ENCODE measurements at regions not wholly inside any gene's neighbourhood (a gene's known extent, or its start where the extent isn't known, plus 50 kb on each side); places are given as distances from the start of the nearest gene placed in this dataset.
"Not testable (repeated sequence)": the region's sequence is repeated elsewhere in the genome, so short reads cannot be mapped to it uniquely, and the experiment has no call there.

DNA sequence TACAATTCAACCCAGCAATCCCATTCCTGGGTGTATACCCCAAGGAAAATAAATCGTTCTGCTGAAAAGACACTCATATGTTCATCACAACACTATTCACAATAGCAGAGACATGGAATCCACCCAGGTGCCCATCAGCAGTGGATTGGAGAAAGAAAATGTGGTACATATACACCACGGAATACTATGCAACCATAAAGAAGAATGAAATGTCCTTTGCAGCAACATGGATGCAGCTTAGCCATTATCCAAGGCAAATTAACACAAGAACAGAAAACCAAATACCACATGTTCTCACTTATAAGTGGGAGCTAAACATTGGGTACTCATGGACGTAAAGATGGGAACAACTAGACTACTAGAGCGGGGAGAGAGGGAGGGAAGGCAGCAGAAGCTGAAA is 207.8 kb downstream of the GATA3 start:
- DNase-seq (ENCODE audit: extremely low read depth in 1 of 11, low read depth in 9 of 11, low spot score in 4 of 11), result no peak

DNA sequence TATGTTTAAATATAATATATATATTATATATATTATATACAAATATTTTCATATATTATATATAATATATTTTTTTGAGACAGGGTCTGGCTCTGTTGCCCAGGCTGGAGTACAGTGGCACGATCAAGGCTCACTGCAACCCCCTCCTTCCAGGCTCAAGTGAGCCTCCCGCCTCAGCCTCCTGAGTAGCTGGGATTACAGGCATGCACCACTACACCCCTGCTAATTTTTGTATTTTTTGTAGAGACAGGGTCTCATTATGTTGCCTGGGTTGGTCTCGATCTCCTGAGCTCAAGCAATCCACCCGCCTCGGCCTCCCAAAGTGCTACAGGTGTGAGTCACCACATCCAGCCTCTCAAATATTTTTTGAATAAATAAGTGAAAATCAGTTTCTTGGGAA is 215.5 kb downstream of the GATA3 start:
- DNase-seq (ENCODE audit: extremely low read depth in 1 of 11, low read depth in 9 of 11, low spot score in 4 of 11), result no peak

DNA sequence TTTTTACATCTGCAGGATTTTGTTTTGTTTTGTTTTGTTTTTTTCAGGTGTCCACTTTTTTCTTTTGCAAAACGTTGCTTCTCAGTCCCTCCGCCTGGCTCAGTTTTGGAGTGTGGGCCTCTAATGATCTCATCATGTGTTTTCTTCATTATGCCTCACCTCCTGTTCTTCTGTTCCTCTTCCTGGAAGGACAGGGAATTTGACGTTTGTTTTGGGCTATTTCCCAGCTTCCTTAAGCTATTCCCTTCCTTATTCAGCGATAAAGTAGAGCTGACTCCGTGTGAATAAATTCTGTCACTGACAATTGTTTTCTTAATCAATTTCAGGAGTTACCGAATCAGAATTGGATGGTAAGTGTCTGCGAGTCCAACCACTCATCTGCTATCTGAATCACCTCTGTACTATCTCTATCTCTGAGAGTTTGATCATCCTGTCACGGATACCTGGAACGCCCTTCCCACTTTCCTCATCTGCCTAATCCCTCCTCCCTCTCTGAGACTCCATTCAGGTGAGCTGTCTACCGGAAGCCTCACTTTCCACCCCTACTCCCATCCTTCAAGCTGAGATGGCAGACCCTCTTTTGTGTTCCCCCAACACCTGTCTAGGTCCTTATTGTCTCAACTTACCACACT is 218.4 kb downstream of the GATA3 start:
- no peak for DNase-seq (ENCODE audit: extremely low read depth in 1 of 11, low read depth in 9 of 11, low spot score in 4 of 11)

DNA sequence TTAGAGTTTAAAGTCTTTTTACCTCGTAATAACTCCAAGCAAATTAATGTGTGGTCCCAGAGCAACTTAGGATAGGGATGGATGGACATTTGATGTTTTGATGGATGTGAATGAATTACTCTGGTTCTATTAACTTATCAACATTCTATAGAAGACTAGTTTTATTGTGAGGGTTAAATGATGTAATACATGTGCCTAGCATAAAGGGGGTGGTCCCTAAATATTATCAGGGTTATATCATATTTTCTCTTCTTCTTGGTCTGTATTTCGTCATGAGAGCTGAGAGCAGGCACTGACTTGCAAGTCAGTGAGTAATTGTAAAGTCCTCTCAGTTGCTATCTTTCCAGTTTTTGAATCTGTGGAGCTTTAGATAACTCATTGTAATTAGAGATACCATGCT is 219.3 kb downstream of the GATA3 start:
- no peak for DNase-seq (ENCODE audit: extremely low read depth in 1 of 11, low read depth in 9 of 11, low spot score in 4 of 11)

DNA sequence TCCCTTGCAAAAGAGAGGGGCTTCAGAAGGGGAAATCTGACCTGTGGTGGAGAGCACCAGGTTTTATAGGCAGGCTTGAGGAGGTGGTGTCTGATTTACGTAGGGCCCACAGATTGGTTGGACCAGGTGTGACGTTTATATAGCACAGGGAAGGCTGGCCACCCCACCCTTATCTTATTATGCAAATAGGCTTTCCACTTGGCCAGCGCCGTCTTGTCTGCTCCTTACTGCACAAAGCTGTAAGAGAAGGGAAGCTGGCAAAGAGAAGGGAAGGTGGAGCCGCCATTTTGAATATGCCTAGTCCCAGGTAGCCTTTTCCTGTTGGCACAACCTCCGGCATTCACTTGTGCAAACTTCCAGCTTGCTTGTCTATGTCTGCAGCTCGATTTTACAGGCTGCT is 221.4 kb downstream of the GATA3 start:
- no peak for DNase-seq (ENCODE audit: extremely low read depth in 1 of 11, low read depth in 9 of 11, low spot score in 4 of 11)

DNA sequence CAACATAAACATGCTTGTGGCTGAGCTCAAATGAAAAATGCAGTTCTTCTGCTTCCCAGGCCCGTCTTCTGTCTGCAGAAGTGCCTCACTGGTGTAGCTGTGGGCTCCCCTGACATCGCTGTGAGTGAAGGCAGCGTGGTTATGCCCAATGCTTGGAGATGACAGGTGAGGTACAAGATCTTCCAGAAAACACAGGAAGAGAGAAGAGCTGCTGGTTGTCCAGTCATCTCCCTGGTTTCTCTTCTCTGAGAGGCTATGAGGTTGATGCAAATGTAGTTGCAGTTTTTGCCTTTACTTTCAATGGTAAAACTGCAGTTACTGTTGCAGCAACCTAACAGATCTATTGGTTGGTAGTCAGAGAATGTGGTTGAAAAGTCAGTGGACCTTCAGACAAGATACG is 223.6 kb downstream of the GATA3 start:
- no peak for DNase-seq (ENCODE audit: extremely low read depth in 1 of 11, low read depth in 9 of 11, low spot score in 4 of 11)

DNA sequence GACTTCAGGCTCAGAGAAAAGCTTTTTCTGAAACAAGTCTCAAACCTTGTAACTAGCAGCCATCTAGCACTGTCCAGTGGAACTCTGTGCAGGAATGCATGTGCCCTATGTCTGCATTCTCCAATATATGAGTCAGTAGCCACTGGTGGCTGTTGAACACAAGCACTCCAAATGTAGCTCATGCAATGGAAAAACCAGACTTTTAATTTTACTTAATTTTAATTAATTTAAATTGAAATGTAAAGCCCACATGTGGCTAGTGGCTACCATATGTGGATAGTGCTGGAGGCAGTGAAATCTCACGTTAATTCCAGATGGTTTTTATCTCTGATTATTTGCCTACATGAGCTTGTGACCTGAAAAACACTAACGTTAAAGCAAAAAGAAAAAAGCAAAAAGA is 225.1 kb downstream of the GATA3 start:
- DNase-seq (ENCODE audit: extremely low read depth in 1 of 11, low read depth in 9 of 11, low spot score in 4 of 11), result no peak

GRCh38 chr10:8280946-8281345 is 226.5 kb downstream of the GATA3 start:
- DNase-seq (ENCODE audit: extremely low read depth in 1 of 11, low read depth in 9 of 11, low spot score in 4 of 11), result no peak

DNA sequence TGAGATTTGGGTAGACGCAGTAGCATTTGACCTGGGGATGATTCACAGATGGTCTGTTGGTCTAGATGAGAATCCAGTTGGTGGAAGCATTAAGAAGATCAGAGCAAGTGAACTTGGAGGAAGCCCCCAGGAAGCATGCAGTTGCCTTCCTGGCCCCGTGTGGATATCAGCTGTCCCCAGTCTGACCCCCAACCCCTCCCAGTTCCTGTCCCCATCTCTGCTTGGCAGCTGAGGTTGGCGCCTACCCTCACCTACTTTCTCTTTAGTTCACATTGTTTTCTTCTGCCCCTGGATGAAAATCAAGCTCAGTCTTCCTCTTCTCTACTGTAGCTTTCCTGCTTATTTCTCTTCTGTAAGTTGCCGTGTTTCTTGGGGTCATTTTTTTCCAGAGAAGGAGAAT is 227.9 kb downstream of the GATA3 start:
- DNase-seq (ENCODE audit: extremely low read depth in 1 of 11, low read depth in 9 of 11, low spot score in 4 of 11), result no peak

DNA sequence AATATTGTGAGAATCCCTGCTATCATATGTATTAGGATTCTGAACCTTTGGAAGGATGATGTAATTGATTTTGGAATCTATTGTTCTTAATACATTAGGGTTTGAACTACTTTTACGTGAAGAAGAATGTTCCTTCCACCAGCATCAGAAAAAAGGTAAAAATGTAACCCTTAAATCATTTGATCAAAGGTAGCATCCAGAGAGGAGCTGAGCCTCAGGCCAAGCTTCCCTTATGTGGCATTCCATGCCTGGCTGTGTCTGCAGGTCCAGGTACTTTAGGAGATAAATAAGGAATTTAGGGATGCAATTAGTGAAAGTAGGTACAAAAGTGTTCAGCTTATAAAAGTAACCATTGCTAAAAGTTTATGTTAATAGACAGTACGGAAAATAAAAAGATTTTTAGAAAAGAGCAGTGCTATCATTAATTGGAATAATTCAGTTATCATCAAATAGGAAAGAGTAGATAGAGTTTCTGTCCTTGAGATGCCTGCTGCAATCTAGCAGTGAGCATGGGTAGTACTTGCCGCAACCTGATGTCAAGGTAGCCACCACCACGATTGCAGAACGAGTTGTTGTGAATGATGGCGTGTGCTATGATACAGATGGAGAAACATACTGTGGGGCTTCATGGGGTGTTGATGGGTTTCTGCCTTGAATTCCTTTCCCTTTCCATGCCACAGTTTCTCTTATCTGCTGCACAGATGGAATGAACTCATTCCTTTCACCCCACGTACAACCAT is 228.8 kb downstream of the GATA3 start:
- no peak for DNase-seq (ENCODE audit: extremely low read depth in 1 of 11, low read depth in 9 of 11, low spot score in 4 of 11)

GRCh38 chr10:8283986-8284385 is 229.5 kb downstream of the GATA3 start:
- no peak for DNase-seq (ENCODE audit: extremely low read depth in 1 of 11, low read depth in 9 of 11, low spot score in 4 of 11)

- not testable (repeated sequence) for DNase-seq (ENCODE audit: extremely low read depth in 1 of 11, low read depth in 9 of 11, low spot score in 4 of 11)
These were observed 231.5 kb downstream of the GATA3 start for GRCh38 chr10:8285970-8286369.

- DNase-seq (ENCODE audit: extremely low read depth in 1 of 11, low read depth in 9 of 11, low spot score in 4 of 11), result peak in 1 of 11 donors; percentile 8
These were observed 234.1 kb downstream of the GATA3 start for GRCh38 chr10:8288600-8288999.

DNA sequence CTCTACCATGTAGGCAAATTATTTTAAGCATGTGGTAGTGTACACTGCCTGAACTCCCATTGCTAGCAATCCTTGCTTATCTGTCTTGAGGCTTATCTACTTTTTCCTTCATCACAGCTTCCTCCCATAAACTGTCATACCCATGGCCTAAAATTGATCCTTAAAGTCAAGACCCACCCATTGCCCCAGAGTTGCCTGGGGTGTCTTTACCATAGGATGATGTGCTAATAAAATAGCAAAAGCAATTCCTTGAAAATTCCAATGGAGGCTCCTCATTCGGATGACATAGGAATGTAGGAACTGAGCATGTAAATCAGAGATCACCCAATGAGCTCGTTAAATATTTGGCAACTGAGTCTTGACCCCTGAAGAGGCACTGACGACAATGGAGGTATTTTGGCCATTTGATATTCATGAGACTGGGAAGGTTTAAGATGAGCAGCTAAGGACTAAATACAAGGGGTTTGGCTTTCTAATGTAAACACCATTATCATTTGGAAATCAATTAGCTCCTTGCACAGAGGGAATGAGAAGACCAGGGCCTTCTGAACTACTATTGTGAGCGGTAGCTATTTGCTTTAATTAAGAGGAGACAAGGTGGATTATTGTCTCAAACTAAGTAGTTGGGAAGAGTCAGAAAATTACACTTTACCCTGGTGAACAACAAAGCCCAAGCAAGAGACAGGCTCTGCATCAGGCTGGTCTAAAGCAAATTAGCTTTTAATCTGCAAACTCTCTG is 234.9 kb downstream of the GATA3 start:
- DNase-seq (ENCODE audit: extremely low read depth in 1 of 11, low read depth in 9 of 11, low spot score in 4 of 11), result no peak

- DNase-seq (ENCODE audit: extremely low read depth in 1 of 11, low read depth in 9 of 11, low spot score in 4 of 11), result no peak
These were observed 240.3 kb downstream of the GATA3 start for GRCh38 chr10:8294779-8295178.

GRCh38 chr10:8295311-8295710 is 240.8 kb downstream of the GATA3 start:
- DNase-seq (ENCODE audit: extremely low read depth in 1 of 11, low read depth in 9 of 11, low spot score in 4 of 11), result no peak

- DNase-seq (ENCODE audit: extremely low read depth in 1 of 11, low read depth in 9 of 11, low spot score in 4 of 11), result no peak
These were observed 241.7 kb downstream of the GATA3 start for GRCh38 chr10:8296090-8296733.

- no peak for DNase-seq (ENCODE audit: extremely low read depth in 1 of 11, low read depth in 9 of 11, low spot score in 4 of 11)
These were observed 242.2 kb downstream of the GATA3 start for GRCh38 chr10:8296734-8297101.

GRCh38 chr10:8297107-8297506 is 242.6 kb downstream of the GATA3 start:
- DNase-seq (ENCODE audit: extremely low read depth in 1 of 11, low read depth in 9 of 11, low spot score in 4 of 11), result no peak

GRCh38 chr10:8297959-8298358 is 243.5 kb downstream of the GATA3 start:
- no peak for DNase-seq (ENCODE audit: extremely low read depth in 1 of 11, low read depth in 9 of 11, low spot score in 4 of 11)

Measured in renal cortex interstitium (tissue), 11 donors.